GM12878 (cell line): ENCODE measurements at regions not wholly inside any gene's neighbourhood (a gene's known extent, or its start where the extent isn't known, plus 50 kb on each side); places are given as distances from the start of the nearest gene placed in this dataset.

Experiments
- TF ChIP-seq, protein P1 (sequence below): fragments of 450-650 bp; formaldehyde crosslinking; IDR thresholded peaks from 2 replicates; pipeline ENCODE4 v1.4.0; 2022; ENCODE audit warnings: mild to moderate bottlenecking, moderate library complexity
- TF ChIP-seq, protein P2 (sequence below), 3 experiments: IDR thresholded peaks in 2 of 3; conservative IDR thresholded peaks in 1 of 3; 2 replicates each; pipeline ENCODE4 v1.5.1; 2011; ENCODE audit warnings: low read depth in 3 of 3, low read length in 3 of 3, mild to moderate bottlenecking in 3 of 3, control low read depth in 2 of 3, moderate library complexity in 2 of 3, inconsistent platforms in 1 of 3, mixed read lengths in 1 of 3; ENCODE audit not compliant: control insufficient read depth in 2 of 3, insufficient read depth in 1 of 3; ENCODE audit errors: extremely low read depth in 1 of 3

DNA sequence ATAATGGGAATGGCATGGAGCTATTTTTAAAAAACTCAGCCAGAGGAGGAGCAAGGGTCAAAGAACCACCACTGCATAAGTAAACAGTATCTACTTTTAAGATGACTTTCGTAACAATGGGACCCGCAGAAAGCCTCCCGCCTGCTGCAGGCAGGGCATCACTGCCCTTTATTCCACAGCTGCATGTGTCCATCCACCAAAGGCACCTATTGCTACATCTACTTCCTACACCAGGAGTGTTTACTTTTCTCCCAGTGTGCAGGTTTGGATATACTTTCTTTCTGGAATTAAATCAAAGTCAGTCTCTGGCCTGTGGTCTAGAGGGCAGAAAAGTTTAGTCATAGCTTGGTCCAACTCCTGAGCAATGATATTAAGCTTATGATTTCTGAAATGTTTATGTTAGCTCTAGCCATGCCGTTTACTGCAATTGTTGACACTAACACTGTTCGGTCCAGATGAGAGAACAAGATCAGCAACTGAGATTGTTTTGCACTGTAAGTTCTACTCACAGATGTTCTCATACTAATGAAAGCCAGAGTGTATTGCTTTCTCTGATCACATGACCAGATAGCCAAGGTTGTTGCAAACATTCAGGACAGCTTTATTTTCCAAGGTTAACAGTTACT, 391.5 kb downstream of the FGF10 start:
- TF ChIP-seq, protein P1, sequence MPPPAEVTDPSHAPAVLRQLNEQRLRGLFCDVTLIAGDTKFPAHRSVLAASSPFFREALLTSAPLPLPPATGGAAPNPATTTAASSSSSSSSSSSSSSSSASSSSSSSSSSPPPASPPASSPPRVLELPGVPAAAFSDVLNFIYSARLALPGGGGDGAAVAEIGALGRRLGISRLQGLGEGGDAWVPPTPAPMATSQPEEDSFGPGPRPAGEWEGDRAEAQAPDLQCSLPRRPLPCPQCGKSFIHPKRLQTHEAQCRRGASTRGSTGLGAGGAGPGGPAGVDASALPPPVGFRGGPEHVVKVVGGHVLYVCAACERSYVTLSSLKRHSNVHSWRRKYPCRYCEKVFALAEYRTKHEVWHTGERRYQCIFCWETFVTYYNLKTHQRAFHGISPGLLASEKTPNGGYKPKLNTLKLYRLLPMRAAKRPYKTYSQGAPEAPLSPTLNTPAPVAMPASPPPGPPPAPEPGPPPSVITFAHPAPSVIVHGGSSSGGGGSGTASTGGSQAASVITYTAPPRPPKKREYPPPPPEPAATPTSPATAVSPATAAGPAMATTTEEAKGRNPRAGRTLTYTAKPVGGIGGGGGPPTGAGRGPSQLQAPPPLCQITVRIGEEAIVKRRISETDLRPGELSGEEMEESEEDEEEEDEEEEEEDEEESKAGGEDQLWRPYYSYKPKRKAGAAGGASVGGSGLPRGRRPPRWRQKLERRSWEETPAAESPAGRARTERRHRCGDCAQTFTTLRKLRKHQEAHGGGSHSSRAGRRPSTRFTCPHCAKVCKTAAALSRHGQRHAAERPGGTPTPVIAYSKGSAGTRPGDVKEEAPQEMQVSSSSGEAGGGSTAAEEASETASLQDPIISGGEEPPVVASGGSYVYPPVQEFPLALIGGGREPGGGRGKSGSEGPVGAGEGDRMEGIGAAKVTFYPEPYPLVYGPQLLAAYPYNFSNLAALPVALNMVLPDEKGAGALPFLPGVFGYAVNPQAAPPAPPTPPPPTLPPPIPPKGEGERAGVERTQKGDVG (CRISPR knock-in tag), result no peak
- TF ChIP-seq, protein P2, sequence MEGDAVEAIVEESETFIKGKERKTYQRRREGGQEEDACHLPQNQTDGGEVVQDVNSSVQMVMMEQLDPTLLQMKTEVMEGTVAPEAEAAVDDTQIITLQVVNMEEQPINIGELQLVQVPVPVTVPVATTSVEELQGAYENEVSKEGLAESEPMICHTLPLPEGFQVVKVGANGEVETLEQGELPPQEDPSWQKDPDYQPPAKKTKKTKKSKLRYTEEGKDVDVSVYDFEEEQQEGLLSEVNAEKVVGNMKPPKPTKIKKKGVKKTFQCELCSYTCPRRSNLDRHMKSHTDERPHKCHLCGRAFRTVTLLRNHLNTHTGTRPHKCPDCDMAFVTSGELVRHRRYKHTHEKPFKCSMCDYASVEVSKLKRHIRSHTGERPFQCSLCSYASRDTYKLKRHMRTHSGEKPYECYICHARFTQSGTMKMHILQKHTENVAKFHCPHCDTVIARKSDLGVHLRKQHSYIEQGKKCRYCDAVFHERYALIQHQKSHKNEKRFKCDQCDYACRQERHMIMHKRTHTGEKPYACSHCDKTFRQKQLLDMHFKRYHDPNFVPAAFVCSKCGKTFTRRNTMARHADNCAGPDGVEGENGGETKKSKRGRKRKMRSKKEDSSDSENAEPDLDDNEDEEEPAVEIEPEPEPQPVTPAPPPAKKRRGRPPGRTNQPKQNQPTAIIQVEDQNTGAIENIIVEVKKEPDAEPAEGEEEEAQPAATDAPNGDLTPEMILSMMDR (IDR thresholded peaks at IDR 0.05 in 2 of 3, conservative IDR thresholded peaks at IDR 0.05 in 1 of 3; ENCODE audit: control insufficient read depth in 2 of 3, extremely low read depth in 1 of 3, insufficient read depth in 1 of 3, low read depth in 3 of 3, low read length in 3 of 3), result no peak
